DOHH2 (cell line): ENCODE measurements at regions not wholly inside any gene's neighbourhood (a gene's known extent, or its start where the extent isn't known, plus 50 kb on each side); places are given as distances from the start of the nearest gene placed in this dataset.
"Not testable (repeated sequence)": the region's sequence is repeated elsewhere in the genome, so short reads cannot be mapped to it uniquely, and the experiment has no call there.

Experiments
- H3F3A ChIP-seq: fragments of 200-600 bp; sonication (generic), shearing (Covaris generic); 2 replicates; pipeline ENCODE4 v1.6.0; 2016; ENCODE audit warnings: antibody characterized with exemption, mild to moderate bottlenecking; ENCODE audit not compliant: control insufficient read depth, insufficient read depth
- H3K27ac ChIP-seq: fragments of 200-600 bp; sonication (generic); 2 replicates; pipeline ENCODE4 v1.5.1; 2014; ENCODE audit warnings: low read depth, mild to moderate bottlenecking, low read length, moderate library complexity
- H3K27me3 ChIP-seq: fragments of 200-600 bp; sonication (generic); 2 replicates; pipeline ENCODE4 v1.6.1; 2014; ENCODE audit warnings: mild to moderate bottlenecking, low read length, mixed read lengths; ENCODE audit not compliant: control insufficient read depth
- H3K36me3 ChIP-seq: fragments of 200-600 bp; sonication (generic); 2 replicates; pipeline ENCODE4 v1.6.1; 2014; ENCODE audit warnings: mild to moderate bottlenecking, low read length, moderate library complexity, mixed read lengths; ENCODE audit not compliant: control insufficient read depth
- H3K4me1 ChIP-seq: fragments of 200-600 bp; sonication (generic); 2 replicates; pipeline ENCODE4 v1.6.1; 2014; ENCODE audit warnings: mild to moderate bottlenecking, low read length, mixed read lengths; ENCODE audit not compliant: control insufficient read depth
- H3K4me2 ChIP-seq: fragments of 200-600 bp; sonication (generic); 2 replicates; pipeline ENCODE4 v1.6.0; 2014; ENCODE audit warnings: mild to moderate bottlenecking, low read length, moderate library complexity
- H3K4me3 ChIP-seq: fragments of 200-600 bp; sonication (generic); 2 replicates; pipeline ENCODE4 v1.5.1; 2014; ENCODE audit warnings: mild to moderate bottlenecking, low read length, mixed read lengths
- H3K79me2 ChIP-seq: fragments of 200-600 bp; sonication (generic); 2 replicates; pipeline ENCODE4 v1.6.1; 2014; ENCODE audit warnings: mild to moderate bottlenecking, low read length, mixed read lengths; ENCODE audit not compliant: control insufficient read depth
- H3K9me2 ChIP-seq: fragments of 200-600 bp; sonication (generic); replicated peaks from 2 replicates; pipeline ENCODE4 v1.6.1; 2014; ENCODE audit warnings: mild to moderate bottlenecking, low read length, mixed read lengths; ENCODE audit not compliant: control insufficient read depth
- H3K9me3 ChIP-seq: fragments of 200-600 bp; sonication (generic); 2 replicates; pipeline ENCODE4 v1.6.1; 2014; ENCODE audit warnings: antibody characterized with exemption, low read length, mixed read lengths; ENCODE audit not compliant: control insufficient read depth, insufficient read depth
- H4K20me1 ChIP-seq: fragments of 200-600 bp; sonication (generic); 2 replicates; pipeline ENCODE4 v1.6.0; 2014; ENCODE audit warnings: low read depth, mild to moderate bottlenecking, antibody characterized with exemption, low read length, moderate library complexity; ENCODE audit not compliant: control insufficient read depth, insufficient read depth
- CTCF ChIP-seq: fragments of 200-600 bp; sonication (generic); IDR thresholded peaks from one replicate; pipeline ENCODE4 v1.5.1; 2014; ENCODE audit warnings: antibody characterized with exemption, mild to moderate bottlenecking, low read depth, low read length; ENCODE audit not compliant: poor library complexity, severe bottlenecking
- EZH2phosphoT487 ChIP-seq: fragments of 200-600 bp; sonication (generic); IDR thresholded peaks from 2 replicates; pipeline ENCODE4 v1.6.1; 2017; ENCODE audit warnings: borderline replicate concordance, mild to moderate bottlenecking, antibody characterized with exemption, low read length, moderate library complexity, mixed read lengths

DNA sequence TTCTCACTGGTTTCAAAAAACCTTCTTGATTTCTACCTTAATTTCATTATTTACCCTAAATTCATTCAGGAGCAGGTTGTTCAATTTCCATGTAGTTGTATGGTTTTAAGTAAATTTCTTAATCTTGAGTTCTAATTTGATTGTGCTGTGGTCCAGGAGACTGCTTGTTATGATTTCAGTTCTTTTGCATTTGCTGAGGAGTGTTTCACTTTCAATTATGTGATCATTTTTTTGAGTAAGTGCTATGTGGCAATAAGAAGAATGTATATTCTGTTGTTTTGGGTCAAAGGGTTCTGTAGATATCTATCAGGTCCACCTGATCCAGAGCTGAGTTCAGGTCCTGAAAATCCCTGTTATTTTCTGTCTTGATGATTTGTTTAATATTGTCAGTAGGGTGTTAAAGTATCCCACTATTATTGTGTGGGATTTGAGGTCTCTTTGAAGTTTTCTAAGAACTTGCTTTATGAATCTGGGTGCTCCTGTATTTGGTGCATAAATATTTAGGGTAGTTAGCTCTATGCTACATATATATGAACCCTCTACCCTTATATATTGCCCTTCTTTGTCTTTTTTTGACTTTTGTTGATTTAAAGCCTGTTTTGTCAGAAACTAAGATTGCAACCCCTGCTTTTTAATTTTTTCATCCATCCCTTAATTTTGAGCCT, 158.4 kb upstream of the TPRG1 start:
- H3K27ac ChIP-seq, result no peak overlapping the region
- H3K9me2 ChIP-seq, result no peaks in the 10 kb centered on the region
- no peaks in the 10 kb centered on the region for H3K4me1 ChIP-seq
- no peaks in the 10 kb centered on the region for H3K36me3 ChIP-seq
- TF ChIP-seq CTCF, result no peak
- TF ChIP-seq EZH2phosphoT487, result no peak
- no peak overlapping the region for H3K4me3 ChIP-seq
- H3K9me3 ChIP-seq, result no peaks in the 10 kb centered on the region
- H3K79me2 ChIP-seq, result no peaks in the 10 kb centered on the region
- no peaks in the 10 kb centered on the region for H3F3A ChIP-seq
- H3K27me3 ChIP-seq, result no peaks in the 10 kb centered on the region
- H3K4me2 ChIP-seq, result no peak overlapping the region
- H4K20me1 ChIP-seq, result no peaks in the 10 kb centered on the region

DNA sequence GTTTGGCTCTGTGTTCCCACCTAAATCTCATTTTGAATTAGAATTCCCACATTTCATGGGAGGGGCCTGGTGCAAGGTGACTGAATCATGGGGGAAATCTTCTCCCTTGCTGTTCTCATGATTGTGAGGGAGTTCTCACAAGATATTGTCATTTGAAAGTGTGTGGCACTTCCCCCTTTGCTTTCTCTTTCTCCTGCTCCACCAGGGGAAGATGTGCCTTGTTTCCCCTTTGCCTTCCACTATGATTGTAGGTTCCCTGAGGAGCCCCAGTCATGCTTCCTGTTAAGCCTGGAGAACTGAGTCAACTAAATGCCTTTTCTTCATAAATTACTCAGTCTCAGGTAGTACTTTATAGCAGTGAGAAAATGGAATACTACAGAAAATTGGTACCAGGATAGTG, 157.2 kb upstream of the TPRG1 start:
- Histone ChIP-seq H3K9me3 (no peaks in the 10 kb centered on the region), H3K4me1 (no peaks in the 10 kb centered on the region), H3K79me2 (no peaks in the 10 kb centered on the region), H3K27ac (no peak overlapping the region), H3K27me3 (no peaks in the 10 kb centered on the region), H3K4me2 (no peak overlapping the region), H3F3A (no peaks in the 10 kb centered on the region), H3K9me2 (no peaks in the 10 kb centered on the region), H3K4me3 (no peak overlapping the region), H3K36me3 (no peaks in the 10 kb centered on the region), H4K20me1 (no peaks in the 10 kb centered on the region)
- no peak for TF ChIP-seq EZH2phosphoT487
- no peak for TF ChIP-seq CTCF

DNA sequence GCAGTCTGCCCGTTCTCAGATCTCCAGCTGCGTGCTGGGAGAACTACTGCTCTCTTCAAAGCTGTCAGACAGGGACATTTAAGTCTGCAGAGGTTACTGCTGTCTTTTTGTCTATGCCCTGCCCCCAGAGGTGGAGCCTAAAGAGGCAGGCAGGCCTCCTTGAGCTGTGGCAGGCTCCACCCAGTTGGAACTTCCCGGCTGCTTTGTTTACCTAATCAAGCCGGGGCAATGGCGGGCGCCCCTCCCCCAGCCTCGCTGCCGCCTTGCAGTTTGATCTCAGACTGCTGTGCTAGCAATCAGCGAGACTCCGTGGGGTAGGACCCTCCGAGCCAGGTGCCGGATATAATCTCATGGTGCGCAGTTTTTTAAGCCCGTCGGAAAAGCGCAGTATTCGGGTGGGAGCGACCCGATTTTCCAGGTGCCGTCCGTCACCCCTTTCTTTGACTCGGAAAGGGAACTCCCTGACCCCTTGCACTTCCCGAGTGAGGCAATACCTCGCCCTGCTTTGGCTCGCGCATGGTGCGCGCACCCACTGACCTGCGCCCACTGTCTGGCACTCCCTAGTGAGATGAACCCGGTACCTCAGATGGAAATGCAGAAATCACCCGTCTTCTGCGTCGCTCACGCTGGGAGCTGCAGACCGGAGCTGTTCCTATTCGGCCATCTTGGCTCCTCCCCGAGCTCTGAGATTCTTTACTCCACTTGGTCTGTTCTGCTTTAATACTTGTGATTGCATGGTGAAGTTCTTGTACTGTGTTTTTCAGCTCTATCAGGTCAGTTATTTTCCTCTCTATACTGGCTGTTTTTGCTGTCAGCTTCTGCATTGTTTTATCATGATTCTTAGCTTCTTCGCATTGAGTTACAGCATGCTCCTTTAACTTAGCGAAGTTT, 148.9 kb upstream of the TPRG1 start:
- not testable (repeated sequence) for H4K20me1 ChIP-seq, H3K4me1 ChIP-seq, H3K4me2 ChIP-seq, H3K79me2 ChIP-seq, H3K4me3 ChIP-seq, H3K9me3 ChIP-seq, H3K27ac ChIP-seq, H3K9me2 ChIP-seq, H3F3A ChIP-seq, H3K36me3 ChIP-seq, H3K27me3 ChIP-seq

- H3K9me2 ChIP-seq, result no peaks in the 10 kb centered on the region
- H3K4me3 ChIP-seq, result no peak overlapping the region
- no peaks in the 10 kb centered on the region for H3K27me3 ChIP-seq
- H3K79me2 ChIP-seq, result no peaks in the 10 kb centered on the region
- TF ChIP-seq EZH2phosphoT487, result no peak
- no peak for TF ChIP-seq CTCF
- H3K36me3 ChIP-seq, result no peaks in the 10 kb centered on the region
- no peaks in the 10 kb centered on the region for H4K20me1 ChIP-seq
- H3K27ac ChIP-seq, result no peak overlapping the region
- no peaks in the 10 kb centered on the region for H3F3A ChIP-seq
- H3K4me1 ChIP-seq, result no peaks in the 10 kb centered on the region
- H3K9me3 ChIP-seq, result no peaks in the 10 kb centered on the region
- no peak overlapping the region for H3K4me2 ChIP-seq
Measured at GRCh38 chr3:189025866-189026265, 145.9 kb upstream of the TPRG1 start.
